A549 (cell line): ENCODE measurements at regions not wholly inside any gene's neighbourhood (a gene's known extent, or its start where the extent isn't known, plus 50 kb on each side); places are given as distances from the start of the nearest gene placed in this dataset.

ENCODE experiments used
- ATAC-seq, 2 experiments: fragments of 200-7000 bp in 1 of 2; fragments of >200 bp in 1 of 2; cut with Nextera tagmentation in 1 of 2; cut with Tn5 transposase in 1 of 2; 3 replicates each; pipeline versions ENCODE4 v1.8.0 to v1.9.1; 2018 to 2020; ENCODE audit warnings: mild to moderate bottlenecking in 1 of 2, moderate library complexity in 1 of 2
- CTCF ChIA-PET: fragments of 300-600 bp; sonication (Branson Sonifier 250); formaldehyde crosslinking; extraction: SDS; loops from one replicate; lab custom pipeline; 2021; ENCODE audit warnings: antibody characterized with exemption, inconsistent platforms; lab: Yijun Ruan, JAX
- POLR2A ChIA-PET: fragments of 350-600 bp; formaldehyde crosslinking; extraction: SDS; loops from one replicate; lab custom pipeline; 2021; ENCODE audit warnings: antibody characterized with exemption, inconsistent platforms; lab: Yijun Ruan, JAX
- DNase-seq, 2 experiments: peaks; one replicate each; pipeline versions ENCODE4 v3.0.0 to v3.0.0-alpha.2; 2011 to 2016; ENCODE audit warnings: low read depth in 1 of 2, low spot score in 1 of 2
- FAIRE-seq: peaks from 2 replicates; lab custom pipeline; 2011; peaks lifted over from hg19 to GRCh38; lab: Jason Lieb, UNC
- H3K27ac ChIP-seq, 2 experiments: fragments of >200 bp; sonication (Bioruptor Twin); formaldehyde crosslinking; 3 replicates each; pipeline ENCODE4 v1.5.1; 2016 to 2017
- H3K4me1 ChIP-seq: fragments of >200 bp; sonication (Bioruptor Twin); formaldehyde crosslinking; 3 replicates; pipeline ENCODE4 v1.6.1; 2016
- H3K4me2 ChIP-seq: fragments of >200 bp; sonication (Bioruptor Twin); formaldehyde crosslinking; 3 replicates; pipeline ENCODE4 v1.6.1; 2016
- H3K4me3 ChIP-seq: fragments of >200 bp; sonication (Bioruptor Twin); formaldehyde crosslinking; 3 replicates; pipeline ENCODE4 v1.5.1; 2016
- H3K9me3 ChIP-seq: fragments of >200 bp; sonication (Bioruptor Twin); formaldehyde crosslinking; 3 replicates; pipeline ENCODE4 v1.6.1; 2016
- BCL3 ChIP-seq: fragments of >200 bp; sonication (Bioruptor Twin); formaldehyde crosslinking; IDR thresholded peaks from 3 replicates; pipeline ENCODE4 v1.6.1; 2016
- CBX2 ChIP-seq: fragments of 200-600 bp; sonication (generic); IDR thresholded peaks from 2 replicates; pipeline ENCODE4 v1.6.1; 2016; ENCODE audit warnings: low read depth, mild to moderate bottlenecking, borderline replicate concordance
- CEBPB ChIP-seq, 2 experiments: fragments of >200 bp in 1 of 2; sonication (Bioruptor Twin) in 1 of 2; formaldehyde crosslinking in 1 of 2; IDR thresholded peaks; 2 replicates each; pipeline ENCODE4 v1.6.1; 2012 to 2016
- CHD4 ChIP-seq: fragments of 200-600 bp; sonication (generic); IDR thresholded peaks from 2 replicates; pipeline ENCODE4 v1.6.1; 2016; ENCODE audit warnings: antibody characterized with exemption, mild to moderate bottlenecking, borderline replicate concordance
- EHF ChIP-seq: fragments of 250-450 bp; sonication (Bioruptor Pico); IDR thresholded peaks from 2 replicates; pipeline ENCODE4 v1.5.0; 2020; ENCODE audit warnings: mild to moderate bottlenecking
- EHMT2 ChIP-seq: fragments of 200-600 bp; sonication (generic); IDR thresholded peaks from 2 replicates; pipeline ENCODE4 v1.6.1; 2016; ENCODE audit warnings: antibody characterized with exemption, low read depth, mild to moderate bottlenecking, moderate library complexity
- ELK1 ChIP-seq: fragments of 150-350 bp; IDR thresholded peaks from 2 replicates; pipeline ENCODE4 v1.6.1; 2014; ENCODE audit warnings: low read depth, mild to moderate bottlenecking, low read length
- EP300 ChIP-seq, 2 experiments: fragments of >200 bp; sonication (Bioruptor Twin); formaldehyde crosslinking; IDR thresholded peaks; 2 replicates in 1 of 2; 3 replicates in 1 of 2; pipeline ENCODE4 v1.6.1; 2016 to 2017
- ESRRA ChIP-seq: fragments of 150-350 bp; IDR thresholded peaks from 2 replicates; pipeline ENCODE4 v1.6.1; 2014; ENCODE audit warnings: mild to moderate bottlenecking, low read length, borderline replicate concordance
- FOSL2 ChIP-seq, 2 experiments: fragments of 450-650 bp in 1 of 2; fragments of >200 bp in 1 of 2; sonication (Bioruptor Twin) in 1 of 2; formaldehyde crosslinking; IDR thresholded peaks; 2 replicates each; pipeline versions ENCODE4 v1.5.0 to v1.6.1; 2016 to 2020; ENCODE audit warnings: mild to moderate bottlenecking in 1 of 2, moderate library complexity in 1 of 2
- HDAC2 ChIP-seq: fragments of 200-600 bp; sonication (generic); IDR thresholded peaks from 2 replicates; pipeline ENCODE4 v1.6.1; 2016
- HES2 ChIP-seq: fragments of >200 bp; sonication (Bioruptor Twin); formaldehyde crosslinking; IDR thresholded peaks from 2 replicates; pipeline ENCODE4 v1.6.1; 2016
- HOXA7 ChIP-seq: fragments of 250-450 bp; sonication (Bioruptor Pico); IDR thresholded peaks from 2 replicates; pipeline ENCODE4 v1.5.0; 2020; ENCODE audit warnings: mild to moderate bottlenecking, moderate library complexity
- HOXB13 ChIP-seq: fragments of 250-450 bp; sonication (Bioruptor Pico); IDR thresholded peaks from 2 replicates; pipeline ENCODE4 v1.5.0; 2020; ENCODE audit warnings: low read depth, mild to moderate bottlenecking, moderate library complexity
- JUN ChIP-seq, 2 experiments: fragments of >200 bp; sonication (Bioruptor Twin); formaldehyde crosslinking; IDR thresholded peaks; 2 replicates in 1 of 2; 3 replicates in 1 of 2; pipeline ENCODE4 v1.6.1; 2016 to 2017
- KDM1A ChIP-seq: fragments of 200-600 bp; sonication (generic); IDR thresholded peaks from 2 replicates; pipeline ENCODE4 v1.6.1; 2016; ENCODE audit warnings: low read depth, mild to moderate bottlenecking
- KDM5A ChIP-seq: fragments of 200-600 bp; sonication (generic); IDR thresholded peaks from 2 replicates; pipeline ENCODE4 v1.6.1; 2016; ENCODE audit warnings: antibody characterized with exemption, mild to moderate bottlenecking
- MAX ChIP-seq: IDR thresholded peaks from 2 replicates; pipeline ENCODE4 v1.6.1; 2012
- MYC ChIP-seq: IDR thresholded peaks from 2 replicates; pipeline ENCODE4 v1.6.1; 2012; ENCODE audit warnings: mild to moderate bottlenecking, inconsistent platforms, low read length, improper control_type of control experiment, borderline replicate concordance
- PHF8 ChIP-seq: fragments of 200-600 bp; sonication (generic); IDR thresholded peaks from 2 replicates; pipeline ENCODE4 v1.6.1; 2016; ENCODE audit warnings: low read depth, mild to moderate bottlenecking, antibody characterized with exemption, moderate library complexity, borderline replicate concordance
- POLR2A ChIP-seq: IDR thresholded peaks from 2 replicates; pipeline ENCODE4 v1.6.1; 2012; ENCODE audit warnings: mild to moderate bottlenecking, low read length
- POLR2AphosphoS2 ChIP-seq: conservative IDR thresholded peaks from 2 replicates; pipeline ENCODE4 v1.6.1; 2012; ENCODE audit warnings: low read length, improper control_type of control experiment, inconsistent platforms
- RAD21 ChIP-seq, 2 experiments: fragments of >200 bp in 1 of 2; sonication (Bioruptor Twin) in 1 of 2; formaldehyde crosslinking in 1 of 2; IDR thresholded peaks in 1 of 2; conservative IDR thresholded peaks in 1 of 2; 2 replicates in 1 of 2; 3 replicates in 1 of 2; pipeline ENCODE4 v1.6.1; 2012 to 2018; ENCODE audit warnings: inconsistent platforms in 1 of 2
- RARB ChIP-seq: fragments of 250-450 bp; sonication (Bioruptor Pico); IDR thresholded peaks from 2 replicates; pipeline ENCODE4 v1.8.0; 2021; ENCODE audit warnings: mild to moderate bottlenecking, moderate library complexity
- RFX5 ChIP-seq: fragments of 450-650 bp; IDR thresholded peaks from 2 replicates; pipeline ENCODE4 v1.7.1; 2014; ENCODE audit warnings: antibody characterized with exemption, mild to moderate bottlenecking, moderate library complexity
- ZSCAN20 ChIP-seq: fragments of 250-450 bp; sonication (Bioruptor Pico); IDR thresholded peaks from 2 replicates; pipeline ENCODE4 v1.8.0; 2022; ENCODE audit warnings: mild to moderate bottlenecking, moderate library complexity
- WGBS: methylation state at CpG from one replicate; pipeline ENCODE4 v1.1.6; 2017; ENCODE audit errors: missing lambda C conversion rate; 5-methylcytosine and 5-hydroxymethylcytosine counted together

- CTCF ChIA-PET = no interaction called here
- no peak for FAIRE-seq
- H3K9me3 ChIP-seq = no peaks in the 10 kb centered on the region
- no peaks in the 10 kb centered on the region for H3K4me1 ChIP-seq
- no peak for TF ChIP-seq EHMT2
- no peak for TF ChIP-seq CEBPB (IDR thresholded peaks at IDR 0.05)
- no peak for TF ChIP-seq ELK1
- no peak for TF ChIP-seq MYC
- no peak for TF ChIP-seq RARB (CRISPR knock-in tag)
- no peak for TF ChIP-seq EHF (CRISPR knock-in tag)
- TF ChIP-seq BCL3 = no peak
- no peak for TF ChIP-seq ESRRA
- no peak for TF ChIP-seq RAD21 (conservative IDR thresholded peaks at IDR 0.05 in 1 of 2, IDR thresholded peaks at IDR 0.05 in 1 of 2)
- no peak for TF ChIP-seq ZSCAN20 (CRISPR knock-in tag)
- TF ChIP-seq HDAC2 = no peak
- TF ChIP-seq POLR2AphosphoS2 = no peak
- TF ChIP-seq POLR2A = no peak
- no peak for TF ChIP-seq HES2
- no peak for TF ChIP-seq RFX5
- TF ChIP-seq, all 56 proteins: peak for 0
- POLR2A ChIA-PET = no interaction called here
- no peak overlapping the region for H3K4me2 ChIP-seq
- WGBS = 0% methylated on average over 1 of the region's 1 CpG
- ATAC-seq = no peak
- no peak for DNase-seq
- H3K4me3 ChIP-seq = no peak overlapping the region
- H3K27ac ChIP-seq = no peak overlapping the region
These were observed 171.3 kb upstream of the NTF3 start for GRCh38 chr12:5260591-5261086.

- Histone ChIP-seq H3K27ac (no peak overlapping the region), H3K4me3 (no peak overlapping the region), H3K4me1 (no peaks in the 10 kb centered on the region), H3K9me3 (no peaks in the 10 kb centered on the region), H3K4me2 (no peak overlapping the region)
- ChIA-PET POLR2A (no interaction called here), CTCF (no interaction called here)
- TF ChIP-seq HOXB13 (no peak), KDM5A (no peak), MYC (no peak), ZSCAN20 (CRISPR knock-in tag) (no peak), CBX2 (no peak), ESRRA (no peak), MAX (no peak)
- DNase-seq = no peak
- no peak for FAIRE-seq
- 9% methylated on average over 1 of the region's 1 CpG for WGBS
- no peak for ATAC-seq
These were observed 169.5 kb upstream of the NTF3 start for GRCh38 chr12:5262450-5262849.

GRCh38 chr12:5262885-5263284 lies 169.0 kb upstream of the NTF3 start:
- DNase-seq (no peak), ATAC-seq (no peak), FAIRE-seq (no peak)
- ChIA-PET POLR2A (no interaction called here), CTCF (no interaction called here)
- WGBS = 13% methylated on average over 2 of the region's 2 CpGs
- Histone ChIP-seq H3K9me3 (no peaks in the 10 kb centered on the region), H3K4me2 (no peak overlapping the region), H3K27ac (no peak overlapping the region), H3K4me1 (no peaks in the 10 kb centered on the region), H3K4me3 (no peak overlapping the region)
- TF ChIP-seq CBX2 = no peak

GRCh38 chr12:5264006-5264405 lies 167.9 kb upstream of the NTF3 start:
- no peaks in the 10 kb centered on the region for H3K9me3 ChIP-seq
- POLR2A ChIA-PET = no interaction called here
- no peak overlapping the region for H3K27ac ChIP-seq
- 11% methylated on average over 2 of the region's 2 CpGs for WGBS
- no peak for FAIRE-seq
- CTCF ChIA-PET = no interaction called here
- ATAC-seq = no peak
- TF ChIP-seq PHF8 = no peak
- no peak for TF ChIP-seq HDAC2
- TF ChIP-seq FOSL2 (IDR thresholded peaks at IDR 0.05) = no peak
- no peak for TF ChIP-seq FOSL2 (CRISPR knock-in tag; IDR thresholded peaks at IDR 0.05)
- TF ChIP-seq KDM5A = no peak
- no peak for TF ChIP-seq EHMT2
- TF ChIP-seq CHD4 = no peak
- TF ChIP-seq EP300 (IDR thresholded peaks at IDR 0.05) = no peak
- TF ChIP-seq POLR2A = no peak
- TF ChIP-seq ZSCAN20 (CRISPR knock-in tag) = no peak
- TF ChIP-seq CEBPB (IDR thresholded peaks at IDR 0.05) = no peak
- no peak for TF ChIP-seq KDM1A
- no peak for TF ChIP-seq JUN (IDR thresholded peaks at IDR 0.05)
- TF ChIP-seq HOXA7 (CRISPR knock-in tag) = no peak
- H3K4me3 ChIP-seq = no peak overlapping the region
- no peak for DNase-seq
- no peak overlapping the region for H3K4me2 ChIP-seq
- no peaks in the 10 kb centered on the region for H3K4me1 ChIP-seq
